GM23248 (cell line): ENCODE measurements at regions not wholly inside any gene's neighbourhood (a gene's known extent, or its start where the extent isn't known, plus 50 kb on each side); places are given as distances from the start of the nearest gene placed in this dataset.

Source experiments
- DNase-seq: peaks from one replicate; pipeline ENCODE4 v3.0.0-alpha.2; 2015
- H2AFZ ChIP-seq: fragments of 200-600 bp; sonication (generic); 2 replicates; pipeline ENCODE4 v1.6.1; 2016; ENCODE audit warnings: antibody characterized with exemption
- H3F3A ChIP-seq: fragments of 200-600 bp; sonication (generic); 2 replicates; pipeline ENCODE4 v1.6.1; 2016; ENCODE audit warnings: mild to moderate bottlenecking, antibody characterized with exemption, mixed run types; ENCODE audit not compliant: insufficient read depth
- H3K27ac ChIP-seq: fragments of 200-600 bp; sonication (generic); 2 replicates; pipeline ENCODE4 v1.5.1; 2016; ENCODE audit warnings: mild to moderate bottlenecking
- H3K27me3 ChIP-seq: fragments of 200-600 bp; sonication (generic); replicated peaks from 2 replicates; pipeline ENCODE4 v1.6.1; 2016; ENCODE audit warnings: mild to moderate bottlenecking; ENCODE audit not compliant: insufficient read depth
- H3K36me3 ChIP-seq: fragments of 200-600 bp; sonication (generic); 2 replicates; pipeline ENCODE4 v1.6.1; 2016; ENCODE audit warnings: low read depth, mild to moderate bottlenecking
- H3K4me1 ChIP-seq: fragments of 200-600 bp; sonication (generic); 2 replicates; pipeline ENCODE4 v1.6.1; 2016; ENCODE audit warnings: mild to moderate bottlenecking; ENCODE audit not compliant: insufficient read depth
- H3K4me2 ChIP-seq: fragments of 200-600 bp; sonication (generic); one replicate; pipeline ENCODE4 v1.6.1; 2016; ENCODE audit warnings: mild to moderate bottlenecking; ENCODE audit not compliant: unreplicated experiment
- H3K4me3 ChIP-seq: fragments of 200-600 bp; sonication (generic); 2 replicates; pipeline ENCODE4 v1.5.1; 2016; ENCODE audit warnings: mild to moderate bottlenecking
- H3K79me2 ChIP-seq: fragments of 200-600 bp; sonication (generic); 2 replicates; pipeline ENCODE4 v1.6.1; 2016; ENCODE audit warnings: mild to moderate bottlenecking; ENCODE audit not compliant: insufficient read depth
- H3K9ac ChIP-seq: fragments of 200-600 bp; sonication (generic); 2 replicates; pipeline ENCODE4 v1.6.1; 2016; ENCODE audit warnings: mild to moderate bottlenecking
- H3K9me2 ChIP-seq: fragments of 200-600 bp; sonication (generic); 2 replicates; pipeline ENCODE4 v1.6.1; 2016; ENCODE audit warnings: mixed run types, mild to moderate bottlenecking, moderate library complexity; ENCODE audit not compliant: insufficient read depth
- H3K9me3 ChIP-seq: fragments of 200-600 bp; sonication (generic); one replicate; pipeline ENCODE4 v1.6.1; 2017; ENCODE audit warnings: low read depth
- H4K20me1 ChIP-seq: fragments of 200-600 bp; sonication (generic); 2 replicates; pipeline ENCODE4 v1.6.0; 2016; ENCODE audit not compliant: insufficient read depth
- EZH2 ChIP-seq: fragments of 200-600 bp; sonication (generic); IDR thresholded peaks from 2 replicates; pipeline ENCODE4 v1.6.1; 2018; ENCODE audit warnings: antibody characterized with exemption, mild to moderate bottlenecking; ENCODE audit not compliant: insufficient read depth, poor library complexity, severe bottlenecking
- EZH2phosphoT487 ChIP-seq: fragments of 200-600 bp; sonication (generic); IDR thresholded peaks from 2 replicates; pipeline ENCODE4 v1.6.1; 2018; ENCODE audit warnings: antibody characterized with exemption, moderate library complexity, mild to moderate bottlenecking, low read depth; ENCODE audit not compliant: insufficient read depth
- WGBS, 2 experiments: methylation state at CpG; one replicate each; pipeline ENCODE4 v1.1.6; 2015 to 2017; ENCODE audit warnings: low lambda C conversion rate in 2 of 2, low coverage in 1 of 2; ENCODE audit errors: missing lambda C conversion rate in 2 of 2; 5-methylcytosine and 5-hydroxymethylcytosine counted together
- in situ Hi-C: fragments of 300-500 bp; cut with MboI; formaldehyde crosslinking; loops from 2 replicates; pipeline ENCODE4 v1.15.0; 2020

- H2AFZ ChIP-seq = no peak overlapping the region
- no peaks in the 10 kb centered on the region for H3K36me3 ChIP-seq
- no peaks in the 10 kb centered on the region for H4K20me1 ChIP-seq
- no peak overlapping the region for H3K9ac ChIP-seq
- DNase-seq = no peak
- peaks cover 4% of the 10 kb centered on the region for H3K9me3 ChIP-seq
- no peaks in the 10 kb centered on the region for H3K79me2 ChIP-seq
- 0 to 1% methylated on average over 2 of the region's 2 CpGs for WGBS, 2 experiments
- H3F3A ChIP-seq = no peaks in the 10 kb centered on the region
- TF ChIP-seq EZH2 (no peak), EZH2phosphoT487 (no peak)
- H3K4me1 ChIP-seq = no peaks in the 10 kb centered on the region
- H3K27ac ChIP-seq = no peak overlapping the region
- no peaks in the 10 kb centered on the region for H3K27me3 ChIP-seq
- in situ Hi-C loops = no loop called here
- no peaks in the 10 kb centered on the region for H3K9me2 ChIP-seq
- H3K4me2 ChIP-seq = no peak overlapping the region
- no peak overlapping the region for H3K4me3 ChIP-seq
Measured at GRCh38 chr17:53118948-53119347, 703.8 kb upstream of the KIF2B start.

GRCh38 chr17:53106886-53107285 is 715.8 kb upstream of the KIF2B start:
- TF ChIP-seq EZH2phosphoT487 (no peak), EZH2 (no peak)
- Histone ChIP-seq H2AFZ (no peak overlapping the region), H4K20me1 (no peaks in the 10 kb centered on the region), H3K4me1 (no peaks in the 10 kb centered on the region), H3K4me3 (no peak overlapping the region), H3F3A (no peaks in the 10 kb centered on the region), H3K9ac (no peak overlapping the region), H3K9me2 (no peaks in the 10 kb centered on the region), H3K9me3 (no peaks in the 10 kb centered on the region), H3K27ac (no peak overlapping the region), H3K79me2 (no peaks in the 10 kb centered on the region), H3K27me3 (no peaks in the 10 kb centered on the region), H3K36me3 (no peaks in the 10 kb centered on the region), H3K4me2 (no peak overlapping the region)
- no peak for DNase-seq
- in situ Hi-C loops = no loop called here

DNA sequence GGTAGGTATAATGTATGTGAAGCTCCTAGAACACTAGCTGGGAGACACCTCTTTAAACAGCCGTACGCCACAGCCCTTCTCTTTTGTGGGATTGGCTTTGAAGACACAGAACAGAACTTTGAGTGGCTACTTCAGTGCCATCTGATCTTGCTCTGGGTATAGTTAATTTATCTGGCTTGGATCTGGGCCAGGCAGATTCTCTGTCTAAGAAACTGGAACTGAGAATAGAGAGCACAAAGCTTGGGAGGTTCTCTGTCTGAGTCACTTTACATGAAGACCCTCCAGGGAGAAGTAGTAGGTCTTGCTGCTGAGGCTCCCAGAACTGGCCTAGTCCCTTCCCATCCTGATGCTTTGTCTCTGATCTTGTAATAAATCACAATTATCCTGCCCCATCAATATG is 721.0 kb upstream of the KIF2B start:
- H3K27me3 ChIP-seq = no peaks in the 10 kb centered on the region
- in situ Hi-C loops = no loop called here
- 22 to 30% methylated on average over 2 of the region's 2 CpGs for WGBS, 2 experiments

DNA sequence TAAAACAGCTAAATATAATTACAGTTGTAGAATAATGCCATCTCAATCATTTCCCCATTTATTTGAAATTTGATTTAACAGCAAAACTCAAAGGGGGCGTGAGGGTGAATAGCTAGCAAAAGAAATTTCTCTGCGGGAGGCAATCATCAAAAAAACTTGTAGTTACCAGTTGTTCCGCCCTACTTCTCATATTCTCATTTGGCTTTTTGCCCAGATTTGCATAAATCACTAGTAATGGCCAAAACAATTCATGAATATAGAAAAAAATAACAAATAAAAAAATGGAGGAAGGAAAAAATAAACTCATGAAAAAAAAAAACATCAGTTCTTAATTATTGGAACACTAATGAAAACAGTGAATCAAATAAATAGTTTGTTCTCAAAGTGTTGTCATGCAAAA is 722.6 kb upstream of the KIF2B start:
- TF ChIP-seq EZH2 = no peak
- TF ChIP-seq EZH2phosphoT487 = no peak
- no peaks in the 10 kb centered on the region for H3F3A ChIP-seq
- H3K79me2 ChIP-seq = no peaks in the 10 kb centered on the region
- no peak overlapping the region for H3K9ac ChIP-seq
- in situ Hi-C loops = no loop called here
- no peaks in the 10 kb centered on the region for H3K36me3 ChIP-seq
- H3K4me3 ChIP-seq = no peak overlapping the region
- DNase-seq = no peak
- no peaks in the 10 kb centered on the region for H3K9me2 ChIP-seq
- no peaks in the 10 kb centered on the region for H4K20me1 ChIP-seq
- H3K27me3 ChIP-seq = no peaks in the 10 kb centered on the region
- no peak overlapping the region for H3K27ac ChIP-seq
- H3K9me3 ChIP-seq = peaks cover 4% of the 10 kb centered on the region
- 4 to 7% methylated on average over 3 of the region's 3 CpGs for WGBS, 2 experiments
- no peak overlapping the region for H3K4me2 ChIP-seq
- no peaks in the 10 kb centered on the region for H3K4me1 ChIP-seq
- no peak overlapping the region for H2AFZ ChIP-seq

More for the DNA sequence above, 721.0 kb upstream of the KIF2B start:
- H3K9me2 ChIP-seq = no peaks in the 10 kb centered on the region
- no peaks in the 10 kb centered on the region for H3F3A ChIP-seq
- no peak overlapping the region for H3K4me2 ChIP-seq
- no peak for DNase-seq
- H3K4me1 ChIP-seq = no peaks in the 10 kb centered on the region
- no peak overlapping the region for H3K27ac ChIP-seq
- no peaks in the 10 kb centered on the region for H3K79me2 ChIP-seq
- H3K9ac ChIP-seq = no peak overlapping the region
- no peaks in the 10 kb centered on the region for H4K20me1 ChIP-seq
- H3K9me3 ChIP-seq = peaks cover 4% of the 10 kb centered on the region
- no peak for TF ChIP-seq EZH2phosphoT487
- no peak for TF ChIP-seq EZH2
- no peaks in the 10 kb centered on the region for H3K36me3 ChIP-seq
- no peak overlapping the region for H2AFZ ChIP-seq
- H3K4me3 ChIP-seq = no peak overlapping the region

DNA sequence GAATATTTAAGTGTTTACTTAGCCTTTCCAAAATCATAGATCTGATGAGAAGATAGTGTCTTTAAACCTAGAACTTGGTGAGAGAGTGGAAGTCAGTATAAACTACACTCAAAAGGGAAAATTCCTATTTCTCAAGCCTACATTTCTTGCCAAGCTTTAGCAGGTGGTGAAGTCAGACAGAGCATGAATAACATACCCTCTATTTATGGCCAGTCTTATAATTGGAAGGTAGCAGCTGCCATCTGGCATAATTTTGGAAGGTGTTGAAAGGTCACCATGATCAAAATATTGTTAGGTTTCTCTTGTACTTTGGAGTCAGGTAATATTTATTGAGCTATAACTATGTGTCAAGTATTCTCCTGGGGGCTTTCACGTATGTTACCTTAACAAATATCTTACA is 729.3 kb upstream of the KIF2B start:
- no peak for DNase-seq
- 0% methylated on average over 1 of the region's 1 CpG for WGBS, 2 experiments
- peaks cover 3% of the 10 kb centered on the region for H3K9me3 ChIP-seq
- H2AFZ ChIP-seq = no peak overlapping the region
- no peaks in the 10 kb centered on the region for H3K9me2 ChIP-seq
- H3F3A ChIP-seq = no peaks in the 10 kb centered on the region
- no peaks in the 10 kb centered on the region for H4K20me1 ChIP-seq
- in situ Hi-C loops = no loop called here
- no peaks in the 10 kb centered on the region for H3K4me1 ChIP-seq
- no peak overlapping the region for H3K27ac ChIP-seq
- no peak overlapping the region for H3K4me2 ChIP-seq
- no peak overlapping the region for H3K4me3 ChIP-seq
- no peaks in the 10 kb centered on the region for H3K27me3 ChIP-seq
- no peak overlapping the region for H3K9ac ChIP-seq
- no peaks in the 10 kb centered on the region for H3K79me2 ChIP-seq
- no peaks in the 10 kb centered on the region for H3K36me3 ChIP-seq
- no peak for TF ChIP-seq EZH2phosphoT487
- TF ChIP-seq EZH2 = no peak
